ENCODE measurements at regions not wholly inside any gene's neighbourhood (a gene's known extent, or its start where the extent isn't known, plus 50 kb on each side); places are given as distances from the start of the nearest gene placed in this dataset.
"Not testable (repeated sequence)": the region's sequence is repeated elsewhere in the genome, so short reads cannot be mapped to it uniquely, and the experiment has no call there.

- DNase-seq: peak; percentile 83
Measured at GRCh38 chr13:50529154-50529882, 314.2 kb downstream of the DLEU7 start.

GRCh38 chr13:50531917-50532899, 311.3 kb downstream of the DLEU7 start:
- DNase-seq: peak; percentile 56

- no peak for DNase-seq
Measured at GRCh38 chr13:50535050-50535449, 308.4 kb downstream of the DLEU7 start.

DNA sequence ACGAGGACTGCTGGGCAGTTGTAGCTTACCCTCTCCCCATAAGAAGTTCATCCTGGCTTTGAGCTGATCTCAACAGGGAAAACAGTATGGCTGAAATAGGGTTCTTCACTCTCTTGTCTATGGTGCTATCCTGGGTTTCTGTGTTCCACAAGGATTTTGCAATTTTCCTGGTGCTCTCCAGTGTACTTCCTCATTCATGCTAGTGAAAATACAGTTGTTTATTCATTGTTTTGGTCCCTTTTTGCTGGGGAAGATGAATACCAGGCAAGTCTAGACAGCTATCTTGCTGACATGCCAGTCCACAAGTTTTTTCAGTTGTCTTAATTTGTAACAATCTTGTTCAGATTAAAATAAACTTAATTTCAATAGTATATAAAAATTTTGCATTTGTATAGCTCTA, 306.5 kb downstream of the DLEU7 start:
- DNase-seq: no peak

DNA sequence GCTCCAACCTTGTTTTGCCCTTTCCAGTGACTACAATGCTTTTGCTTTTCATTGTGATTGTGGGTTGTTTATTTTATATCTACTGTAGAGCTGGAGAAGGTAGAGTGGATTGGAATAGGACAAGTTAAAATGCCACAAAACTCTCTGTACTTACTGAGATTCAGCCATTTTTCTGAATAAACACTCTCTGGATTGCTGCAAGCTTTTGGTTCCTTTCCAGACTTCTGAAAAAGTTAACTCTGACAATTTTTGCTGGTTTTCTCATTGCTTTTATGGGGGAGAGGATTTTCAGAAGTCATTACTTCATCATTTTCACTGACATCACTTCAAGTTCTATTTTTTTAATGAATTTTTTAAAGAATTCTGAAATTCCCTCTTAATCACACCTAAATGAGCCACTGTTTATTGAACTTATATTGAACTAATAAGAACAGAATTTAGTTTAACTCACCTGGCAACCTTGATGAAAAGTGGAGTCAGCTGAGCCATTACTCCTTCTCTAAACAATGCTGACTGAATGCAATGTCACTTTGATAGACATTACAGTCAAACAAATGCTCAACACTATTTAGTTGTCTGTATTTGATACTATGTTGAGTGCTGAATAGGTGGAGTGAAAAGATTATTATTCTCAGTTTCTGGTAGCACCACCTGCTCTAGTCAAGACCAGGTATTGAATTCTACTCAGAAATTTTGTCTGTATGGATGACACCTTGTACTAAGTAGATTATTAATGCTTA, 303.5 kb downstream of the DLEU7 start:
- no peak for DNase-seq

GRCh38 chr13:50543141-50543540, 300.4 kb downstream of the DLEU7 start:
- DNase-seq: no peak

GRCh38 chr13:50543782-50544181, 299.7 kb downstream of the DLEU7 start:
- DNase-seq: peak; percentile 89

DNA sequence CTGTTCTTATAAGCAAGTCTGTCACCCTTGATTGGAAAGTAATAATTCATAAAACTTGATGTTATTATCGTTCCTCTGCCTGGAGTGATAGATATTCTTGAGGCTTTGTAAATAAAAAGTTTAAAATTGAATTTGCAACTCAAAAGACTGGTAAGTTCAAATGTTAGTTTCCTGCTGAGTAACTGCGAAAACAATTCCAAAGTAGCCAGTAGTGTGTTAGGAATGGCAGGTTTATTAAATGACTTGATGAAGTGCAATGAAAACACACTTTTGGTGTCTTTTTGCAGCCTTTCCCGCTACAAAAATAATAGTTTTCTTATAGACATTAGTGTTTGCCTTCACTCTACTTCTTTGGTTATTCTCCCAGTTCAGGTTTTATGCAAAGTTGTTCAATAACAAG, 299.3 kb downstream of the DLEU7 start:
- no peak for DNase-seq

- not testable (repeated sequence) for DNase-seq
Measured at GRCh38 chr13:50547175-50547574, 296.3 kb downstream of the DLEU7 start.

- no peak for DNase-seq
Measured at GRCh38 chr13:50548586-50548985, 294.9 kb downstream of the DLEU7 start.

- no peak for DNase-seq
Measured at GRCh38 chr13:50549221-50549942, 294.1 kb downstream of the DLEU7 start.

GRCh38 chr13:50550151-50550550, 293.3 kb downstream of the DLEU7 start:
- DNase-seq: no peak

DNA sequence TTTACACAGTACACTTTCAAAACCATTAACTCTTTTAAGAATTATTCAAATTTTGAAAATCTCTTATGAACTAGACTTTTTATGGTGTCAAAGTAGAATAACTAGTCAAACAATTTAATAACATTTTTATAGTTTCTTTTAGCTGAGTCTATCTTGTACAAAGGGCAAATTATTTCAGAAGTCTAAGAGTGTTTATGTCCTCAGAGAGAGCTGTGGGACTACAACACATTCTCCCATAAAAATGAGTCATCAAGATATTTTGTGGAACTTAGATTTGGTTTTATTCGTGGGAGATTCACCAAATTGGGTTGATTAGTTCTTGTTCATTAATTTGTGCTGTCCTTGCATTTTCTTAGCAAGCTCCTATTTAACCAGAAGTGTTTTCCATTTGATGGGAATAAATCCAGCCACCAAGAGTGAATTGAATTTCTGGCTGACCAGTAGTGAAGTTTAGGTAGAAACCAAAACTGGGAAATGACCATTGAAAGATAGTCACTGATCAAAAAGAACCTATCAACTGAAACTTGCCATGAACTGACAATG, 291.0 kb downstream of the DLEU7 start:
- DNase-seq: peak; percentile 16

DNA sequence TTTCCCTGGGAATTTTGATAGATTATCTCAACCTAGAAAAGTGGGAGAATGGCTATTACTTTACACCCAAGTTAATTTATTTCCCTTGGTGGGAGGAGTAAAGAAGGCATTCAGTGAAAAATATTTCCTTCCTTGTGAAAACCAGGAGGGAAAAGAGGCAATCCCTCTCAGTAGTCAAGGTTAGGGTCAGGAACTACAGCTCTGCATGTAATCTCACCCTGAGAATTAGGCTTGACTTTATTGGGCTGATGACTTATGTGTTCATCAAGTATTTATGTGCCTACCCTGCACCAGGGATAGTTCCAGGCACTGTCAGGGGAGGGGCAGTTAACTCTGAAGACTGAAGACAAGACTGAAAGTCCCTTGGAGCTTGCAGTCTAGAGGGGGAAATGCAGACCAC, 281.8 kb downstream of the DLEU7 start:
- no peak for DNase-seq

- no peak for DNase-seq
Measured at GRCh38 chr13:50566646-50567045, 276.8 kb downstream of the DLEU7 start.

DNA sequence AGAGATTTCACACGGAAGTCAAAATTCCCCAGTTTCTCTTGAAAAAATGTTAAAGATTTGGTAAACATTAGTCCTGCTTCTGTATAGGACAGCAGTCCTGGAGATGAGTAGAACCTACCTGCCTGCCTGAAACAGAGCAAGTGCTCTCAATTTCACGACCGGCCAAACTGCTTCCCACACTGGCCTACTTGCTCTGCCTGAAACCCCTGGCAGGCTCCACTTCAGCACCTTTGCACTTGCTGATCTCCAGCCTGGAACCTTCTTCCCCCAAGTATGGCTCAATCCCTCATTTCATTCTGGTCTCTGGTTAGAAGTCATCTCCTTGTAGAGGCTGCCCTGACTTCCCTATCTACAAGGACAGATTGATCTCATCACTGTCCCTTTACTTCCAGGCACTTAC, 271.4 kb downstream of the DLEU7 start:
- DNase-seq: no peak

GRCh38 chr13:50573066-50573465, 270.4 kb downstream of the DLEU7 start:
- peak; percentile 21 for DNase-seq

GRCh38 chr13:50574731-50575130, 268.8 kb downstream of the DLEU7 start:
- DNase-seq: peak; percentile 89

GRCh38 chr13:50575138-50575537, 268.4 kb downstream of the DLEU7 start:
- DNase-seq: no peak

DNA sequence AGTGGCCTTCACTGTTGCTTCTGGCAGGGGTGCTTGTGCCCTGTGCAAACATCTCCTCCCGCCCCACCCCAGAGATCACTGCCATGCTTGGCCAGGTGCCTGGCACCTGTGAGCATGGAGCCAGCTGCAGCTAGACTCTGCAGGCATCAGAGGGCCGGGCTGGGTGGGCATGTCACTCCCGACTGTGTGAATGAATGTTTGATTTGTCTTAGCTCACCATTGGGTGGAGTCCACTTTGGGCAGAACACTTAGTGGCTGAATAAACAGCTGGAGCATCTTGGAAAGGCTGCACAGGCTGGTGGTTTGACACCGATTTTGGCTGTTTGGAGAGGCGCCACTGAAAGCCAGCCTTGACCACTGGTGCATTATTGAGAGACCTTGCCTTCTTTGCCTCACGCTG, 267.3 kb downstream of the DLEU7 start:
- no peak for DNase-seq

DNA sequence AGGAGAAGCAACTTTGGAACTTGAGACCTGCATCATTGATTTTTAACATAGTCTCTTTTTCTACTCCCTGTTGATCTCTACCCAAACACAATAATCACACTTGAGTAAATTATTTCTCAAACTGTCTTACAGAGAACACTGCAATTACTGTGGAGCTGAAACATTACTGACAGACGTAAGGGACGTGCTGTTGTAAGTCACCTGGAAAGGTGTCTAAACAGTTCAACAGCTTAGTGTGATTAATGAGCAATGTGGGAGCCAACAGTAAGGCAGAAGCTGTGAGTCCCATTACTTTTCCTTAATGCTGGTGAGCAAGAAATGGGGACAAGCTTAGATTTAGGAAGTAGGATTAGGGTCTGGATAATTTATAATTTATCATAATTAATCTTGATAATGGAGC, 265.7 kb downstream of the DLEU7 start:
- DNase-seq: no peak
